GM19025 (cell line): ENCODE measurements at regions not wholly inside any gene's neighbourhood (a gene's known extent, or its start where the extent isn't known, plus 50 kb on each side); places are given as distances from the start of the nearest gene placed in this dataset.
"Not testable (repeated sequence)": the region's sequence is repeated elsewhere in the genome, so short reads cannot be mapped to it uniquely, and the experiment has no call there.

Source experiments
- ATAC-seq: cut with Tn5 transposase; IDR thresholded peaks from one replicate; pipeline ENCODE4 v1.9.1; 2021; ENCODE audit warnings: mild to moderate bottlenecking, low read depth, moderate library complexity; ENCODE audit not compliant: unreplicated experiment

- peak; percentile 80 for ATAC-seq
Measured at GRCh38 chr15:30755036-30755687, 129.2 kb downstream of the ARHGAP11B start.

GRCh38 chr15:30760633-30761032, 134.7 kb downstream of the ARHGAP11B start:
- not testable (repeated sequence) for ATAC-seq

- ATAC-seq, result not testable (repeated sequence)
Measured at GRCh38 chr15:30761365-30761764, 135.4 kb downstream of the ARHGAP11B start.

GRCh38 chr15:30769390-30770124, 134.2 kb upstream of the FAN1 start:
- ATAC-seq, result not testable (repeated sequence)

- ATAC-seq, result no peak
Measured at GRCh38 chr15:30770759-30771158, 133.0 kb upstream of the FAN1 start.

GRCh38 chr15:30783019-30783418, 120.7 kb upstream of the FAN1 start:
- no peak for ATAC-seq

GRCh38 chr15:30788595-30788994, 115.1 kb upstream of the FAN1 start:
- ATAC-seq, result no peak

GRCh38 chr15:30791239-30792175, 112.2 kb upstream of the FAN1 start:
- no peak for ATAC-seq

- ATAC-seq, result not testable (repeated sequence)
Measured at GRCh38 chr15:30792843-30793242, 110.9 kb upstream of the FAN1 start.

- no peak for ATAC-seq
Measured at GRCh38 chr15:30794388-30794787, 109.3 kb upstream of the FAN1 start.

- not testable (repeated sequence) for ATAC-seq
Measured at GRCh38 chr15:30799565-30799964, 104.2 kb upstream of the FAN1 start.

GRCh38 chr15:30801140-30801895, 102.4 kb upstream of the FAN1 start:
- ATAC-seq, result not testable (repeated sequence)

GRCh38 chr15:30802001-30802400, 101.7 kb upstream of the FAN1 start:
- not testable (repeated sequence) for ATAC-seq

- ATAC-seq, result not testable (repeated sequence)
Measured at GRCh38 chr15:30803703-30804102, 100.0 kb upstream of the FAN1 start.

GRCh38 chr15:30816430-30816829, 87.3 kb upstream of the FAN1 start:
- ATAC-seq, result no peak

GRCh38 chr15:30823068-30823813, 80.5 kb upstream of the FAN1 start:
- peak; percentile 82 for ATAC-seq

- no peak for ATAC-seq
Measured at GRCh38 chr15:30824518-30825195, 79.1 kb upstream of the FAN1 start.

GRCh38 chr15:30827625-30828303, 76.0 kb upstream of the FAN1 start:
- no peak for ATAC-seq
